ENCODE measurements at regions not wholly inside any gene's neighbourhood (a gene's known extent, or its start where the extent isn't known, plus 50 kb on each side); places are given as distances from the start of the nearest gene placed in this dataset.

DNA sequence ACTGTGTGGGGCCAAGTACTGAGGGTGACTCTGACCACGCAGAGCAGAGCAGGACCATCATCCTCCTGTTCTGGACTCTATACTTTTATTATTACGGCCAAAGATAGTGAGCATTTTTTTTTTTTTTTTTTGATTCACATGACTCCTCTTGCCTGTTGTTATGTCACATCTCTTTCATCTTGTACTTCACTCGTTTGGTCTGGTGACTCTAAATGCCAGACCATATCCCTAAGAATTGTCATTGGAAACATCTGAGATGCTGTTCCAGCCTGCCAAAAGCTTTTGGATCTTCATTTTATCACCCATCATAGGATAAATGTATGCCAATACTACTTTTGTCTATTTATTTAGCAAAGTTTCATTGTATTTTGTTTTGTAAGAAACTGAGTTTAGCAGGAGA lies 168.2 kb upstream of the RAI14 start:
- no peak for DNase-seq

DNA sequence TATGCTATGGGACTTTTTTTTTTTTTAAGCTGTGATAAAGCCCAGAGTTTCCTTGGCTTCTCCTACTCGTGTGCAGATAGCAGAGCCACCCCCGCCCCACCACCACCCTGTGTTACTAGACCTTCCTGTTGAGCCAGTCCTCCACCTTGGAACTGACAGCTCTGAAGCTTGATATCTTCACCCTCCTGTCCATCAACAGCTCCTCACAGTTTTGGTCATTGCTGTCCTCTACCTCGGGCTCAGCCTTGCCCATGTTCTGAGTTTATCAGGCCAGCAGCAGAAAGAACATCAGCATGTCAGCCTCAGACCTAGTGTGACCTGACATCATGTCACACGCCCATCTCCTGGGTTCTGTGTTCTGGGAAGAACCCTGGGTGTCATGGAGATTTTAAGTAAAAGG lies 167.1 kb upstream of the RAI14 start:
- DNase-seq = no peak

DNA sequence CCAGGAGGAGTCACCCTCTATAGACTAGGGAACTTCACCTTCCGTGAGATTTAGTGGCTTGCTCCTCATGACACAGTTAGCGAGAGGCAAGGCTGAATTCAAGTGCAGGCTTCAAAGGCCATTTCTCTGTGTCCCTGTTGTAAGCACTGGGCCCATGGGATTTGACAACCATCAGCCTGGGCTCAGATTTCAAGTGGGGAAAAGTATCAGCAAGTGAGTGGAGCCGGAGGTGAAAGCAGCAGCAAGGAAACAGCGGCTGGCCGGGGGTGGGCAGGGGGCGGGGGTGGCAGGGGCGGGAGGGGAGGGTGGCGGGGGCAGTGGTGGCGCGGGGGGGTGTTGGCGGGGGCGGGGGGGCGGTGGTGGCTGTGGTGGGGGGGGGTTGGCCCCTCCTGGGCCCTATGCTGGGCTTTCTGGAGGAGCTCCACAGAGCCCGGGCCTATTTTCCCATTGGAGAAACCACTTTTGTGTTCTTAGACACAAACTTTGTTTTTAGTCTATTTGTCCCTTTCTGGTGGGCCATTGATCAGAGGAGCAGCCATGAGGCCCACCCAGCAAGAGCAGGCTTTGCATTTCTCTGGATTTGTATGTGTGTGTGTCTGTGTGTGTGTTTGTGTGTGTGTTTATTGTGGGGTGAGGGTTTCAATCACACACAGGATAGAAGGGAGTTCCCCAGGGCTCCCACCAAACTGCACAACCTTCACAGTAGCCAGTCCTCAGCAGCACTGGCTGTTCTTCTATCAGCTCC lies 165.4 kb upstream of the RAI14 start:
- DNase-seq = no peak

DNA sequence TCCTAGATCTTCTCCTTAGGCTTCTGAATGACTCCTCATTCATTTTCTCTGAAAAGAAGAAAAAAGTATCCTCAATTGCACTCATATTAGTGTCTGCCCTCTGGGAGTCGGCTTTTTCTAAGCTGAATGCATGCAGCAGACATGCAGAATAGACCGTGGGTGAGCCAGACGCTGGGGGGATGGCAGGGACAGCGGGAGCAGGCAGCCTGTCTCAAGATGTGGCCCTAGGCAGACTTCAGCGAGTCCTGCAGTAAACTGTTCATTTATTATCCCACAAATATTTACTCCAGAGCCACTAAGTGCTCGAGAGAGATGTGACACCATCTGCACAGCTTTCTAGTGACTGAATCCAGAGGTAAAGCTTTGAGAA lies 164.9 kb upstream of the RAI14 start:
- no peak for DNase-seq

DNA sequence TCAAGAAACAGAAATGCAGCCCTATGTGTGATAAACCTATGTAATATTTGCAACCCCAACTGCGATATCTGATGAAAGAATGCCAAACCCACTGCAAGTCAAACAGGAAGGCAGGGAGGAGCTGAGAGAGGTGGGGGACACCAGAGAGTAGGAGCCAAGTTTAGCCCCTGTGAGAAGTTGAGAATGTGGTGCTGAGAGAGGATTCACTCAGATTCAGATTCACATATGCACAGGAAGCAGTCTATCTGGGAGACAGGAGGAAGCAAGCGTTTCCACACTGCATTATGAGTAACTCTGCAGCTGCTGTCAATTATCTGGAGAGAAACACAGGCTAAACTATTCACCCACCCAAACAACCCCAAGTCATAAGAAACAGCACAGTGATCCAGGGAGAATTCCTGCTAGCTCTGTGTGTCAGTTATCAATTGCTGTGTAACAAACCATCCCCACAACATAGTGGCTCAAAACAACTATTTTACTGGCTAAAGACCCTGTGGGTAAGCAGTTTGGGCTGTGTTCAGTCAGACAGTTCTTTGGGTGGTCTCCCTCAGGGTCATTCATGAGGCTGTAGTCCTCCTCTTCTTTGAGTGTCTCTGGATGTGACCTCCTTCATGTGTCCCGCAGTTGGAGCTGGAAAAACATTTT lies 161.9 kb upstream of the RAI14 start:
- DNase-seq = no peak

DNA sequence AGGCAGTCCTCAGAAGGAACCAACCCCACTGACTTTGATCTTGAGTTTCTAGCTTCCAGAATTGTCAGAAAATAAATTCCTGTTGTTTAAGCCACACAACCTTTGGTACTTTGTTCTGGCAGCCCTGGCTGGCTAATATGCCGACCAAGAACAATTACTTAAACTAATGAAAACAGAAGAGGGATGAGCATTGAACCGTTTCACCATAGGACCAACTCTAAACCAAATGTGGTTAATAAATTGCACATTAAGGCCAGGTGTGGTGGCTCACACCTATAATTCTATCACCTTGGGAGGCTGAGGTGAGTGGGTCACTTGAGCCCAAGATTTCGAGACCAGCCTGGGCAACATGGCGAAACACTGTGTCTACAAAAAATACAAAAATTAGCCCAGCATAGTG lies 160.9 kb upstream of the RAI14 start:
- no peak for DNase-seq

DNA sequence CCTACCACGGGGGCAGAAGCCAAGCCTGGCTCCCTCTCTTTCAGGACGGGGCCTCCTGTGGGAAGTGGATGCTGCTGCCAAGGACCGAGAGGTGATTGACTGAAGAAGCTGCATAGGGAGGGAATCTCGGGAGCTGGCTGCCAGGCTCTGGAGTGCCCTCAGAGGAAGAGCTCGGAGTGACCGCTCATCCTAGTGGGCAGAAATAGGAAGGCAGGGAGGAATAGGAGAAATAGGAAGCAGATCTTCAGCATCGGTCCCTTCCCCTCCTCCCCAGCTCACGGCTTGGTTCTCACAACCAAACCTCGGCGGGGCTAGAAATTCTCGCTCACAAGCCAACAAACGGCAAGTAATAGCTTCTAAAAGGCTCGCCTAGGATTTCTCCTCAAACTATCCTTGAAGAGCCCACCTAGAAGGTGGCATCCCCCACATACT lies 159.9 kb upstream of the RAI14 start:
- no peak for DNase-seq

DNA sequence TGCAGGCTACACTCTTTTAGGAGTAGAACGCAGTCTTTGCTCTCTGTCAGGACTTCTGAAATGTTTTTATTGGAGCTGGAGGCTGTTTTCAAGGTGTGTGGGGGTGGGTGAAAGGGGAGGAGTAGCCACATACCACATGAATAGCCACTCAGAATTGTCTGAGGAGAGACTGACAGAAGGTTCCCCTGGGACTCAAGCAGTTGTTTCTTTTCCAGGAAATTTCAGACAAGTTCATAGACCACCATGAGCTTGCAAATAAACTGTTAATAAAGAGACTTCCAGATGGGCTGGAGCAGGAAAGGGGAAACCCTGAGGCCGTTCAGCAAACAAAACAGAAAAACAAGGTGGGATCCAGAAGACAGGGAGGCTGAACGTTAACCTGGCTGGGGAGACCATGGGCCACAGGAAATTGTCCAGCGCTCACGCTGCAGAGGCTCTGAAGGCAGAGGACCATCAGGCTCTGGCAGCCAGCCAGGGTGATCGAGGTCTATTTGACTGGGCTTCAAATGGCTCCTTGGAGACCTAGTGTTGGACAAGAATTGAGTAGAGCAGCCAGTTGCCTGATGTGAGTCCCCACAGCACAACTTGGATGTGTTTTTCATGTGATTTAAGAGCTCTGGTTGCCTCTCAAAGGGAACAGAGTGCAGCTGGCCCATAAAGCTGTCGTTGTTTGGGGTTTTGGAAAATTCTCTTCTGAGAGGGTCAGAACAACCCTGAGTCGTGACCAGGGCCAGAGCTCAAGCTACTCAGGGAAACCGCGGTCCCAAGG lies 159.2 kb upstream of the RAI14 start:
- no peak for DNase-seq

DNA sequence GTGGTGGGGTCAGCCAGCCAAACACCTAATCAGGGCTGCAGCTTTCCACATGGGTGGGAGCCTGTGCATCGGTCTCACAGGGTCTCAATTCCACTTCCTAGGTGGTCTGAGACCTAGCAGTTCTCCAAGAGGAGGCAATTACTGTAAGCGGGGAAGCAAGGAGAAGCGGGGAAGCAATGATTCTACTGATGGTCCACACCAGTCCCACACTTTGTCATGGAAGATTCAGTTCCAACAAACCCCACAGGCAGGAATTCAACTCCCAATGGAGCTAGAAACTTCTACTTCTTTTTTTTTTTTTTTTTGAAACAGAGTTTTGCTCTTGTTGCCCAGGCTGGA lies 158.7 kb upstream of the RAI14 start:
- DNase-seq = no peak

DNA sequence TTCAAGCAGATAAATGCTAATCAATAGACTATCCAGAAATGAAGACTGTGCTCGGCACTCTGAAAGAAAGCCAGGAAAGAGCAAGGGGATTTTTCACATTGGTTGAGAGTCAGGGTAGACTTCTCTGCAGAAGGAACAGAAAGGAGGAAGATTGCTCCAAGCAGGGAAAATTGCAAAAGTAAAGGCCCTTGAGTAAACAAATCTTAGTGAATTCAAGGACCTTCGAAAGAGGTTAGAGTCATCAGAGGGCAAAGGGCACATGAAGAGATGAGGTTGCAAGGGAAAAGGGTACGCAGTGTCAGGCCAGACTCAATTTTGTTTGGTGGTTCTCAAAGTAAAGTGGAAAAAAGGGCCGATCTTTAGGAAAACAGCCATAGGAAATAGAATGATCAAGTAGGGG lies 157.6 kb upstream of the RAI14 start:
- DNase-seq = no peak

DNA sequence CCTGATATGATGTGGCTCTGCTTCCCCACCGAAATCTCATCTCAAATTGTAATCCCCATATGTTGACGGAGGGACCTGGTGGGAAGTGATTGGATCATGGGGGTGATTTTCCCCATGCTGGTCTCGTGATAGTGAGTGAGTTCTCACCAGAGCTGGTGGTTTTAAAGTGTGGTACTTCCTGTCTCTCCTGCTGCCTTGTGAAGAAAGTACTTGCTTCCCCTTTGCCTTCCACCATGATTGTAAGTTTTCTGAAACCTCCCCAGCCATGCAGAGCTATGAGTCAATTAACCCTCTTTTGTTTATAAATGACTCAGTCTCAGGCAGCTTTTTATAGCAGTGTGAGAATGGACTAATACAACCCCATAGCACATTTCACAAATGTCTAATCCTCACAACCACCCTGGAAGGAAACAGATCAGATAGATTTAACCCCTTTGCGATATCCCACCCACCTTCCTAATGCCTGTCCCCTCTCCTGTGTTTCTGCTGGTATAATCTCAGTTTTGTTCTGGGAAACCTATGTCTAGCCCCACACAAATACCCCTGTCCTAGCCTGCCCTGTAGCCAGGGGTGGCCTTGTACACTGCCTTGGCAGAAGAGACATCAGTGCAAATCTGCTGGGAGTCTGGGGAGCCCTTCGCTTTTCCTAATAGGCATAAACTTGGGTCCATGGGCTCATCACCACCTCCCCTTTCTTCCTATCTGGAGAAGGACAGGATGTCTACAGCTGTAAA lies 157.0 kb upstream of the RAI14 start:
- DNase-seq = peak; percentile 29

DNA sequence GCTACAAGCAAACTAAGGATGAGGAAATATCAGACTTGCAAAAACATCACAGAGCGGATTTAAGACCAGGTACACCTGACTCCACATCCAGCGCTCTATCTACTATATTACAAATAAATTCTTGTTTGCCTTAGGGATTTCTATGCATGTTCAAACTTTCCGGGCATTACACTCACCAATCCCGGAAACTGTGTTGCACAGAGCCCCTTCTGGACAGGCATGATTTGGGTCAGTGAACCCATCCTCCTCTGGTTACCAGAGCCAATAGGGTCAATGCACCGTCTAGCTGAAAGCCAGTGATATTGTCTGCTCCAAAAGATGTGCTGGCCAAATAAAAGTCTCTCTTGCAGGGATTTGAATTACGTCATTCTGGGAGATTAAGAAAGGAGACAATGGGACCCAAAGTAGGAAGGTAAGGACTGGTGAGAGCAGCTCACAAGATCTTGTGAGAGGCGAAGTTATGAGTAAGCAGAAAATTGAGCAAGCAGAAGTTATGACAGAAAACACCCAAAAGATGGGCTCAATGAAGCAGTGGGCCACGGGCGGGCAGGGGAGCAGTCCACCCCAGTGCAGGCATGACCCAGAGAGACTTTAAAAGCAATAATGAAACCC lies 155.8 kb upstream of the RAI14 start:
- DNase-seq = no peak

DNA sequence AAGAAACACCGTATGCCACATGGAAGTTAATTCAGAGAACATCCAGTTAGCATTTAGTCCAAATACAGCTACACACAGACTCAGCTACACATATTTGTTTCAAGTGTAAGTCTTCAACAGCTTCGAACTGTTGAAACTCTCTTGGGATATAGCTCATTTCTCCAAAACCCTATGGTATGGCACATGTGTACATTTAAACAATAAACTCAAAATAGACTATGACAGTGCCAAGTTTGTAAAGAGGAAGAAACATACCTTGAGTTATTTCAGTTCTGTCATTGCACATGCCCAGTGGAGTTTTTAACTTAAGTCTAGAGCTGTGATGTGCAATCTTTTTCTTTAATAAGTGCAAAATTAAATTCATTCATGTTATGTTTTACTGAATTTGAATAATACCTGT lies 155.1 kb upstream of the RAI14 start:
- DNase-seq = no peak

DNA sequence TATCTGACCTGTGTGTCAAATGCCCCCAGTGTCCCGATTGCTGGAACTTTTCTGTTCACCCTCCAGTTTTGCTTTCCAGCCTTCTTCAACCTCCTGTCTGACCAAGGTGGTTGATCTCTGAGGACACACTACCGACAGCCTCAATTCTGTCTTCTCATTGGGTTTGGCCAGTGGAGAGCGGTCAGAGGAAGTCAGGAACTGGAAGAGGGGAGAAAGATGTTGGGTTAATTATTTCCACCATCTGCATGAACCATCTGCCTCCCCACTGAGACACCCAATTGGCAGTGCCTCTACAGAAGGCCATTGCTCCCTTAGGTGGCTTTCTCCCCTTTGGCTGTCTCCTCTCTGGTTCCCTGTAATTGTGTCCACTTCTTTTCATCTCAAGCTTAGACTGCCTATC lies 154.3 kb upstream of the RAI14 start:
- no peak for DNase-seq

DNA sequence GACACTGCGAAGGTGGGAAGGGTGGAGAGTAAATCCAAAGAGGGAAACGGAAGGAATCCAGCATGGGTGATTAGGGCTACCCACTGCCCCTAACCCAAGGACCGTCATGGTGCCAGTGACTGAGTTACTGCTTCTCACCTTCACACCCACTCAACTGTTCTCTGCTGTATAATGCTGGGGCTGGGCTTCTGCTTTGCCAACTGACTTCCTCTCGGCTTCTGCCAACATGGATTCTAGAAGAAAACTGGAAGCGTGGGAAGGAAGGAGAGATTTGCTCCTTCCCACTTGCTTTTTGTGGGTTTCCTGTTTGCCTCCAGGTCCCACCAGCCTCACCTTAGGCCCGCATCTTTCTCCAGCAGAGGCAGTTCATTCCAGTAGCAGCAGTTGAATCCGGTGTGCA lies 153.5 kb upstream of the RAI14 start:
- DNase-seq = no peak

DNA sequence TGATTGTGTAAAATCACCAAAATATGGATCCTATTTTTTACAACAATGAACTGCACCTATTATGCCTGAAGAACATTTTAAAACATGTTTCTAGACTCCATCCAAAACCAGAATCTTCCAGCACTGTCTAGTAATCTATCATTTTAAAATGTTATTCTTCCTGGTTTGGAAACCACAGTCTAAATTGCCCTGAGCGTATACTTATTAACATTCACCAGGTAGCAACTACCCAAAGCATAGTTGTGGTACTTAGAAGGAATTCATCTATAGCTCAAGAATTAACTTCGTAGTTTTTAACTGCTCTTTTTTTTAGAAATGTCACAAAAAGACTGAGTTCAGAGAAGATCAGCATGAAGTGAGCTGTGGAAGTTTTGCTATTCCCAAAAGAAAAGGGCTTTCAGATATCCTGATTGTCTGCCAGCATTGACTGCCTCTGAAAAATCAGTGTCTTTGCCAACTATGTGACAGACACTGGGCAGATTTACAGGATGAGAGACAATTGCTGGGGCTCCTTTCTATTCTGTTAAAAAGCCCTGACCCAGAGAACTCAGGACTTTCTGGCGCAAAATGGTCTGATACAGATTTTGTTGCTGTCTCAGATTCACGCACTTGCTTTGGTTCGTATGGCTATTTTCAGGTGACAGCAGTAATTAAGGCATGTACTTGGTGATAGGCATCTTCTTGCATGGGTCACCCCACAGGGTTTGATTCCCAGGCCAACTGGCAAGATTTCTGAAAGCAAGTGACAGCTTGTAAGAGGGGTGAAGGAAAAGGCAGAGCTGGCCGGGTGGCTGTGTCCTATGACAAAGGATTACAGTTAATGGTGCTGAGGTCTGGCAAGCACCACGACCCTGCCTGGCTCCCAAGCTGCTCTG lies 152.5 kb upstream of the RAI14 start:
- no peak for DNase-seq

DNA sequence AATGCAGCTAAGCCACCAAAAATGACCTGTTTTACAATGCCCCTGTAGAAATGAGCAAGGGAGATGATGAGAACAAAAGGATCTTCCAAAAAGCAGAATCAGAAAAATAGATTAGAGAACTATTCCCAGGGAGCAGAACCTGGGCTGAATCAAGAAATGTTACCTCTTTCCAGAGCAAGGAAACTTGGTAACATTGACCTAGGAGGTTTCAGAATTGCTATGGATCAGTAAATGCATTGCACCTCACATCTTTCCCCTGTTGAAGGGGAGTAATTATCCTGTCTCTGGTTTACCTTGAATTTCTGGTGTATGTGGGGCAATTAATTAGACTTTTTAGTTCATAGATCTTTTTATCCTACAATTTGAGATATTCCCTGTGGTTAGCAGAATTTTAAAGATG lies 151.2 kb upstream of the RAI14 start:
- no peak for DNase-seq

DNA sequence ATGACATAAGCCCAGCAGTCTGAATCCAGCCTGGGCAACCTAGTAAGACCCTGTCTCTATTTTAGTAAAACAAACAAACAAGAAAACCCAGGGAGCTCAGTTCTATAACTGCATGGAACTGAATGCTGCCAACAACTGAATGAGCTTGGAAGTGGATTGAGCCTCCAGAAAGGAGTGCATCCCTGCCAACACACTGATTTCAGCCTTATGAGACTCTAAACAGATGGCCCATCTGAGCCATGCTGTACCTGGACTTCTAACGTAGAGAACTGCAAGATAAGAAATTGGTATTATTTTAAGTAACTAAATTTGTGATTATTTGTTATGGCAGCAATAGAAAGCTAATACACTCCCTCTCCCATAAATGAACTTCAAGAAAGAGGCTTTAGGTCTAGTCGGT lies 150.4 kb upstream of the RAI14 start:
- DNase-seq = no peak

DNA sequence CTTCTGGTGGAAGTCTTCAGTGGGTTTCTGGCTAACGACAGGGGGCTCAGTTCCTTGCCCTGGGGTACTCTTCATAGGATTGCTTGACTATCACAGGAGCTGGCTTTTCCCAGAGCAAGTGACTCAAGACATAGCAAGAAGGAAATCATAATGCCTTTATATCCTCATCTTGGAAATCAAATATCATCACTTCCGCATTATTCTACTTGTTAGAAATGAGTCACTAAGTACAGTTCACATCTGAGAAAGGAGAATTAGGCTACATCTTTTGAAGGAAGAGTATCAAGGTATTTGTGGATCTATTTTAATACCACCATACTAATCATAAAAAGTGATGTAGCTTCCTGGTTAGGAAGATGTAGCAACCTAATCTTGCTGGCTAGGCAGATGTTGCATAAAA lies 148.2 kb upstream of the RAI14 start:
- no peak for DNase-seq

DNA sequence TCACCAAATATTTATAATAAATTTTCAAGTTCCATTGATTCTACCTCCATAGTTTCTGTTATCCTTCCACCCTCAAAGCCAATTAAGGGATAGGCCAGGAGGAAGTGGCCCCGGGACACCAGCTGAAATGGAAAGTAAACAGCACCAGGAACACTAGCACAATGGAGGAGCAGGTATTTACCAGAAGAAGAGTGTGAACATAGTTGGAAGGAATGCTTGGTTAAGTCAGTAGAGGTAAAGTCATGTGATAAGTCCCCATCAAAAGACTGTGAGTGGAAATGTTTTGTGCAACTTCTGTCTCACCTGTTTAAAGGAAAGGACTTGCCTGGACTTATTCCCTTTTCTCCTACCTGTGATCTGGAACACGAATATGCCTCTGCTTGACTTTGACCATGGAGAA lies 146.7 kb upstream of the RAI14 start:
- no peak for DNase-seq

DNA sequence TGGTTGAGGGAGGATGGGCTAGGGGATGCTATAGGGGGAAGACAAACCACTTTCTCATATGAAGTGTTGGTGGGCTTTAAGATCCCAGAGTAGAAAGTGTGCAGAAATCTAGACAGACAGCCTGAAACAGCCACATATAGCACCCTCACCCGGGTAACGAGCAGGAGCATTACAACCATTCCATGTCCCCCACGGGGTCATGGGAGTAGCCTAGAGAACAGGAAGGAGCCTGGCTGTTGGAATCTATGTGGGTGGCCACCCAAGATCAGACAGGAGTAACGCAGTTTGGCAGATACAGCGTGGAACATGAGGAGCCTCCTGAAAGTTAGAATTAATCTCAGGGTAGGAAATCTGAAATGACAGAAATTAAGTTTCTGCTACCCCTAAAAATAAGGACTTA lies 146.1 kb upstream of the RAI14 start:
- DNase-seq = no peak

DNA sequence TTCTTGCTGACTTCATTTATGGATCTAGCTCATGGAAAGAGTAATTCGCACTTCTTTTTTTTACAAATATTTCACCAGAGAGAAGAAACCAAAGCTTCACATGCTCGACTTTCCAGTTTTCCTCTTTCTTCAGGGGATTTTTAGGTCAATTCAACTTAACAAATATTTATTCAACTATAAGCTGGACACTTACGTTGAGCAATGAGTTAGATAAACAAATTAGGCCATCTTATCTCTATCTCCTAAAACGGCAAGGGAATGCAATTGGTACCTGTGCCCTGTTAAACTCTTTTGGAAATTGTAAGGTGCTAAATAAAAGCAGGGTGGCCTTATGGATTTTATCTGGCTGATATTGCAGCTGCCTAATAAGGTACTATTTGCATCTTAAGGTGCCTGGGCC lies 145.1 kb upstream of the RAI14 start:
- DNase-seq = no peak
